ENCODE measurements at regions not wholly inside any gene's neighbourhood (a gene's known extent, or its start where the extent isn't known, plus 50 kb on each side); places are given as distances from the start of the nearest gene placed in this dataset.

DNA sequence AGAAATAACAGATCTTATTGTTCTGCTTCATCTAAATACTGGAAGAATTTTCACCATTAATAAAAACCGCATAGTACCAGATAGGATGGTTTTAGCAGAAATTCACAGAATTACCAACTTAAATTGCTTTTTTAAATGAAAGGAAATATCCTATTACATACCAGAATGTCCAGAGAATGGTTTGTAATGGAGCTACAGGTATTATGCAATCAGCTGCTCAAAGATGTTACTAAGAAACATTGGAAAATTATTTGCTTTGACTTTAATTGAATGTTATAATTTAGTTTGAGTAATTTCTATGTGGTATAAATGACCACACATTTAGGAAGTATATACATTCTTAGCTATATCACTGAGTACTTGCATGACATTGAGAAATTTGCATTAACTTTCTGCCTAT is 338.3 kb downstream of the ETV1 start:
- no peak overlapping the region for H3K4me3 ChIP-seq (ENCODE audit: control insufficient read depth, low read depth, low read length)

GRCh38 chr7:13656330-13656729 is 333.1 kb downstream of the ETV1 start:
- H3K4me3 ChIP-seq (ENCODE audit: control insufficient read depth, low read depth, low read length): no peak overlapping the region
- DNase-seq (ENCODE audit: low read depth): no peak
- TF ChIP-seq, protein P1, sequence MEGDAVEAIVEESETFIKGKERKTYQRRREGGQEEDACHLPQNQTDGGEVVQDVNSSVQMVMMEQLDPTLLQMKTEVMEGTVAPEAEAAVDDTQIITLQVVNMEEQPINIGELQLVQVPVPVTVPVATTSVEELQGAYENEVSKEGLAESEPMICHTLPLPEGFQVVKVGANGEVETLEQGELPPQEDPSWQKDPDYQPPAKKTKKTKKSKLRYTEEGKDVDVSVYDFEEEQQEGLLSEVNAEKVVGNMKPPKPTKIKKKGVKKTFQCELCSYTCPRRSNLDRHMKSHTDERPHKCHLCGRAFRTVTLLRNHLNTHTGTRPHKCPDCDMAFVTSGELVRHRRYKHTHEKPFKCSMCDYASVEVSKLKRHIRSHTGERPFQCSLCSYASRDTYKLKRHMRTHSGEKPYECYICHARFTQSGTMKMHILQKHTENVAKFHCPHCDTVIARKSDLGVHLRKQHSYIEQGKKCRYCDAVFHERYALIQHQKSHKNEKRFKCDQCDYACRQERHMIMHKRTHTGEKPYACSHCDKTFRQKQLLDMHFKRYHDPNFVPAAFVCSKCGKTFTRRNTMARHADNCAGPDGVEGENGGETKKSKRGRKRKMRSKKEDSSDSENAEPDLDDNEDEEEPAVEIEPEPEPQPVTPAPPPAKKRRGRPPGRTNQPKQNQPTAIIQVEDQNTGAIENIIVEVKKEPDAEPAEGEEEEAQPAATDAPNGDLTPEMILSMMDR (IDR thresholded peaks at IDR 0.05; ENCODE audit: control insufficient read depth, insufficient read depth, low read depth, low read length, missing control alignments): no peak

More for the DNA sequence above, 338.3 kb downstream of the ETV1 start:
- no peak for DNase-seq (ENCODE audit: low read depth)
- TF ChIP-seq, protein P1 (IDR thresholded peaks at IDR 0.05; ENCODE audit: control insufficient read depth, insufficient read depth, low read depth, low read length, missing control alignments): no peak

GRCh38 chr7:13673290-13673689 is 316.2 kb downstream of the ETV1 start:
- TF ChIP-seq, protein P1 (IDR thresholded peaks at IDR 0.05; ENCODE audit: control insufficient read depth, insufficient read depth, low read depth, low read length, missing control alignments): no peak
- DNase-seq (ENCODE audit: low read depth): no peak
- H3K4me3 ChIP-seq (ENCODE audit: control insufficient read depth, low read depth, low read length): no peak overlapping the region

DNA sequence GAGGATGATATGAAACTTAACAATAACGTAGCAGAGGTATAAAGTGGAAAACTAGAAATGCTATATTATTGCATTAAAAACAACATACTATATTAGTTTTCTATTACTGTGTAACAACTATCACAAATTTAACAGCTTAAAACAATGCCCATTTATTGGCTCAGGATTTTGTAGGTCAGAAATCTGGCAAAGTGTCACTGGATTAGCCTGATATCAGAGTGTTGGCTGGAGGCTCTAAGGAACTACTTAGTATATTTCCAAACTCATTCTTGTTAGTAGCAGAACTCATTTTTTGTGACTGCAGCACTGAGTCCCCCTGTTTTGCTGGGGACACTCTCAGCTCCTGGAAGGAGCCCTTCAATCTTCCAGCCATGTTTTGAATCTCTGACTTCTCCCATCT is 306.8 kb downstream of the ETV1 start:
- no peak overlapping the region for H3K4me3 ChIP-seq (ENCODE audit: control insufficient read depth, low read depth, low read length)
- no peak for DNase-seq (ENCODE audit: low read depth)
- TF ChIP-seq, protein P1 (IDR thresholded peaks at IDR 0.05; ENCODE audit: control insufficient read depth, insufficient read depth, low read depth, low read length, missing control alignments): no peak

- no peak overlapping the region for H3K4me3 ChIP-seq (ENCODE audit: control insufficient read depth, low read depth, low read length)
- no peak for DNase-seq (ENCODE audit: low read depth)
- TF ChIP-seq, protein P1 (IDR thresholded peaks at IDR 0.05; ENCODE audit: control insufficient read depth, insufficient read depth, low read depth, low read length, missing control alignments): no peak
Observed at GRCh38 chr7:13687500-13687899, 302.0 kb downstream of the ETV1 start.

DNA sequence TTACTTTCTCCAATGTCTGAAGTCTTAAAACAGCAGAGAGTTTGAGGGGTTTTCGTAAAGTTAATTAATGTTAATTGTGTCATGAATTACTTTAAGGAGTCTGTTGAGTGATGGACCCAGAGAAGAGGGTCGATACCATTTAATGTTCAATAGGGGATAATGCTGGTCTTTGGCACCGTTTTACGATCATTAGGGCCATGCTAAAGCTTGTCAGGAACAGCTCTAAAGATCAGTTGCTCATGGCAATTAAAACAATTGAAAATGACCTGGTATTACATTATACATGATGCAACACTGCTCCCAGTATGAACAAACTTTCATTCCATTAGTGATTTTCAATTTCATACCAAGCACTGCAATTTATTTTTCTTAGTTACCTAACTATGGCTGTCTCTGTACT is 296.9 kb downstream of the ETV1 start:
- DNase-seq (ENCODE audit: low read depth): no peak
- no peak overlapping the region for H3K4me3 ChIP-seq (ENCODE audit: control insufficient read depth, low read depth, low read length)
- TF ChIP-seq, protein P1 (IDR thresholded peaks at IDR 0.05; ENCODE audit: control insufficient read depth, insufficient read depth, low read depth, low read length, missing control alignments): no peak

DNA sequence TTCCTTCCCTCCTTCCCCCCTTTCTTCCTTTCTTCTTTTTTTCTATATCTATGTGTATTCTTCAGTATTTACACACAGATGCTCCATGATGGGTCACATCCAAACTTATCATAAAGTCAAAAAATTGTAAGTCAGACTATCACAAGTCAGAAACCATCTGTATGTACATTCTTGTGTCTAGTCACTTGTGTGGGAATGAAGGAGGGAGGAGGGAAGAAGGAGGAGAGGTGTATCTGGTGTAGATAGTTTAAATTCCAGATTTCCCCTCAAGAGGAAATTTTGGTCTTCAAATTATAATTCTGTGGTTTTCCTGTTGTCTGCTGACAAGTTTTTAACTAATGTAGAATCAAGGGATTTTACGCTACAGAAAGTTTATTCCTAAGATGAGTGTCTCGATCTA is 287.2 kb downstream of the ETV1 start:
- no peak overlapping the region for H3K4me3 ChIP-seq (ENCODE audit: control insufficient read depth, low read depth, low read length)
- TF ChIP-seq, protein P1 (IDR thresholded peaks at IDR 0.05; ENCODE audit: control insufficient read depth, insufficient read depth, low read depth, low read length, missing control alignments): no peak
- DNase-seq (ENCODE audit: low read depth): no peak

Data from AG09309 (cell line).